GM19023 (cell line): ENCODE measurements at regions not wholly inside any gene's neighbourhood (a gene's known extent, or its start where the extent isn't known, plus 50 kb on each side); places are given as distances from the start of the nearest gene placed in this dataset.

Experiments
- ATAC-seq: cut with Tn5 transposase; IDR thresholded peaks from one replicate; pipeline ENCODE4 v1.9.1; 2021; ENCODE audit warnings: mild to moderate bottlenecking, moderate library complexity; ENCODE audit not compliant: unreplicated experiment

- no peak for ATAC-seq
Measured at GRCh38 chr1:69201716-69202115, 366.0 kb upstream of the LRRC7 start.

- ATAC-seq: no peak
Measured at GRCh38 chr1:69203166-69203565, 364.6 kb upstream of the LRRC7 start.

- no peak for ATAC-seq
Measured at GRCh38 chr1:69213644-69214043, 354.1 kb upstream of the LRRC7 start.

GRCh38 chr1:69215883-69216282 is 351.8 kb upstream of the LRRC7 start:
- no peak for ATAC-seq

GRCh38 chr1:69220672-69221071 is 347.1 kb upstream of the LRRC7 start:
- ATAC-seq: no peak

GRCh38 chr1:69221524-69221923 is 346.2 kb upstream of the LRRC7 start:
- ATAC-seq: no peak

GRCh38 chr1:69223156-69223555 is 344.6 kb upstream of the LRRC7 start:
- no peak for ATAC-seq

GRCh38 chr1:69228501-69228900 is 339.2 kb upstream of the LRRC7 start:
- ATAC-seq: no peak

GRCh38 chr1:69230208-69230607 is 337.5 kb upstream of the LRRC7 start:
- no peak for ATAC-seq

- ATAC-seq: no peak
Measured at GRCh38 chr1:69233463-69233862, 334.3 kb upstream of the LRRC7 start.

GRCh38 chr1:69244211-69244610 is 323.5 kb upstream of the LRRC7 start:
- ATAC-seq: no peak

- no peak for ATAC-seq
Measured at GRCh38 chr1:69246109-69246508, 321.6 kb upstream of the LRRC7 start.

GRCh38 chr1:69246710-69247109 is 321.0 kb upstream of the LRRC7 start:
- ATAC-seq: no peak

- no peak for ATAC-seq
Measured at GRCh38 chr1:69252696-69253095, 315.0 kb upstream of the LRRC7 start.

GRCh38 chr1:69256036-69256435 is 311.7 kb upstream of the LRRC7 start:
- no peak for ATAC-seq

- no peak for ATAC-seq
Measured at GRCh38 chr1:69258842-69259241, 308.9 kb upstream of the LRRC7 start.

GRCh38 chr1:69263921-69264391 is 303.8 kb upstream of the LRRC7 start:
- ATAC-seq: no peak

- ATAC-seq: no peak
Measured at GRCh38 chr1:69269491-69269890, 298.2 kb upstream of the LRRC7 start.

- no peak for ATAC-seq
Measured at GRCh38 chr1:69271587-69272125, 296.1 kb upstream of the LRRC7 start.

- ATAC-seq: no peak
Measured at GRCh38 chr1:69272684-69273083, 295.0 kb upstream of the LRRC7 start.

GRCh38 chr1:69278923-69279322 is 288.8 kb upstream of the LRRC7 start:
- ATAC-seq: no peak

GRCh38 chr1:69283516-69283915 is 284.2 kb upstream of the LRRC7 start:
- no peak for ATAC-seq

GRCh38 chr1:69284508-69284907 is 283.2 kb upstream of the LRRC7 start:
- no peak for ATAC-seq
